Esophagus squamous epithelium (tissue), 4 donors: ENCODE measurements at regions not wholly inside any gene's neighbourhood (a gene's known extent, or its start where the extent isn't known, plus 50 kb on each side); places are given as distances from the start of the nearest gene placed in this dataset.

Experiments
- CTCF ChIP-seq, 6 experiments: fragments of 450-650 bp in 4 of 6; fragments of 200-600 bp in 2 of 6; sonication (generic) in 2 of 6; IDR thresholded peaks; one replicate each; pipeline ENCODE4 v1.5.1; 2016 to 2019; ENCODE audit warnings: antibody characterized with exemption in 6 of 6, mild to moderate bottlenecking in 4 of 6, moderate library complexity in 4 of 6
- POLR2A ChIP-seq, 4 donors: fragments of 450-650 bp; IDR thresholded peaks; one replicate each; pipeline ENCODE4 v1.6.1; 2017; ENCODE audit warnings: antibody characterized with exemption in 4 of 4, mild to moderate bottlenecking in 4 of 4, moderate library complexity in 3 of 4

DNA sequence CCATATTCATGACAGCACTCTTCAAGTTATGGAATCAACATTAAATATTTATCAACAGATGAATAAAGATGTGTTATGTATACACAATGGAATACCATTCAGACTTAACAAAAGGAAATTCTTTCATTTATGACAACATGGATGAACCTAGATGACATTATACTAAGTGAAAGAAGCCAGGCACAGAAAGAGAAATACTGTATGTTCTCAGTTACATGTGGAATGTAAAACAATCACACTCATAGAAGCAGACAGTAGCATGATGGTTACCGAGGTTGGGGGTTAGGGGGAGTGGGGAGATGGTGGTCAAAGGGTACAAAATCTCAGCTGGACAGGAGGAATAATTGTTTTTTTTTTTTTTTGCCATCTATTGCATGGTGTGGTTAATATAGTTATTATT lies 431.9 kb downstream of the DMAC1 start:
- TF ChIP-seq CTCF (IDR thresholded peaks at IDR 0.05) (no peak), POLR2A (IDR thresholded peaks at IDR 0.05) (no peak)
